ENCODE measurements at regions not wholly inside any gene's neighbourhood (a gene's known extent, or its start where the extent isn't known, plus 50 kb on each side); places are given as distances from the start of the nearest gene placed in this dataset.

DNA sequence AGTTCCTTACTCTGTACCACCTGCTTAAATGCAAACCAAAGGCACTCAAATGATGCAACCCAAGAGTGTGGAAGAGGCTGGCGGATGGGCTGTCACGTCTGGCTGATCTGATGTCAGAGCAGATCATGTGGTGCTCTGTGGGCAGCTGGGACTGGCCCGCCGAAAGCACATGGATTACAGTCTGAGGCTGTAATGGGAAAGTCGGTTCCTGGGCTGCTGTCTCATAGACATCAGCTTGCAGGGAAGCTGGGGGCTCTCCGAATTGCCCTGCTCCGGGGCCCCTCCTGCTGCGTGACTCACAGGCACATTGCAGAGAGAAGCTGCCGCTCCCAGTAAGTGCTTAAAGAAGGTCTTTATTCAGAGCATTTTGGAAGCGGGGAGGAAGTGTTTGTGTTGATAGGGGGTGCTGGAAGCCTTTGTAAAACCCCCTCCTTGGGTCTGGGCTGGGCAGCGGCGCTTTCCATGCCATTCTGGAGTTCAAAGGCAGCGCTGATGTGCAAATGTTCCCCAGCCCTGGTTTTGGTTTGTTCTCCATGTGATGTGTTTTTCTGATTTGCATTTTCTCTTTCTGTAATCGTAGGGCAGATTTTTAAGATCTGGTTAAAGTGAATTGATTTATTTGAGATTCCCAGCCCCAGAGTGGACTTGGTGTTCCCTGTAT lies 181.1 kb downstream of the LARP7 start:
- TF ChIP-seq, protein P1, sequence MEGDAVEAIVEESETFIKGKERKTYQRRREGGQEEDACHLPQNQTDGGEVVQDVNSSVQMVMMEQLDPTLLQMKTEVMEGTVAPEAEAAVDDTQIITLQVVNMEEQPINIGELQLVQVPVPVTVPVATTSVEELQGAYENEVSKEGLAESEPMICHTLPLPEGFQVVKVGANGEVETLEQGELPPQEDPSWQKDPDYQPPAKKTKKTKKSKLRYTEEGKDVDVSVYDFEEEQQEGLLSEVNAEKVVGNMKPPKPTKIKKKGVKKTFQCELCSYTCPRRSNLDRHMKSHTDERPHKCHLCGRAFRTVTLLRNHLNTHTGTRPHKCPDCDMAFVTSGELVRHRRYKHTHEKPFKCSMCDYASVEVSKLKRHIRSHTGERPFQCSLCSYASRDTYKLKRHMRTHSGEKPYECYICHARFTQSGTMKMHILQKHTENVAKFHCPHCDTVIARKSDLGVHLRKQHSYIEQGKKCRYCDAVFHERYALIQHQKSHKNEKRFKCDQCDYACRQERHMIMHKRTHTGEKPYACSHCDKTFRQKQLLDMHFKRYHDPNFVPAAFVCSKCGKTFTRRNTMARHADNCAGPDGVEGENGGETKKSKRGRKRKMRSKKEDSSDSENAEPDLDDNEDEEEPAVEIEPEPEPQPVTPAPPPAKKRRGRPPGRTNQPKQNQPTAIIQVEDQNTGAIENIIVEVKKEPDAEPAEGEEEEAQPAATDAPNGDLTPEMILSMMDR (conservative IDR thresholded peaks at IDR 0.05 in 1 of 2, IDR thresholded peaks at IDR 0.05 in 1 of 2; ENCODE audit: extremely low read depth in 1 of 2, insufficient read depth in 1 of 2, low read depth in 1 of 2, low read length in 2 of 2): no peak
- TF ChIP-seq EZH2 (IDR thresholded peaks at IDR 0.05; ENCODE audit: borderline replicate concordance, low read length): no peak
